ENCODE measurements at regions not wholly inside any gene's neighbourhood (a gene's known extent, or its start where the extent isn't known, plus 50 kb on each side); places are given as distances from the start of the nearest gene placed in this dataset.

GRCh38 chr3:82800248-82800647 is 1038.8 kb upstream of the GBE1 start (continued):
- TF ChIP-seq AFF1 (IDR thresholded peaks at IDR 0.05; ENCODE audit: low read depth in 1 of 2, partially characterized antibody in 2 of 2) (no peak), ARID4B (CRISPR knock-in tag; IDR thresholded peaks at IDR 0.05) (no peak), STAT5B (CRISPR knock-in tag; IDR thresholded peaks at IDR 0.05) (no peak), KDM4B (IDR thresholded peaks at IDR 0.05; ENCODE audit: borderline replicate concordance in 2 of 2, low read depth in 1 of 2) (no peak), TSHZ1 (CRISPR knock-in tag; IDR thresholded peaks at IDR 0.05) (no peak), ZNF124 (CRISPR knock-in tag; IDR thresholded peaks at IDR 0.05) (no peak), PATZ1 (CRISPR knock-in tag; IDR thresholded peaks at IDR 0.05; ENCODE audit: borderline replicate concordance) (no peak), HSF4 (CRISPR knock-in tag; IDR thresholded peaks at IDR 0.05; ENCODE audit: borderline replicate concordance) (no peak), U2AF1 (optimal IDR thresholded peaks at IDR 0.05; ENCODE audit: low read depth, low read length) (no peak), SMAD3 (CRISPR knock-in tag; conservative IDR thresholded peaks at IDR 0.05) (no peak), ZNF263 (CRISPR knock-in tag; IDR thresholded peaks at IDR 0.05; ENCODE audit: borderline replicate concordance) (no peak), ZNF12 (CRISPR knock-in tag; IDR thresholded peaks at IDR 0.05) (no peak), U2AF2 (optimal IDR thresholded peaks at IDR 0.05; ENCODE audit: low read depth, low read length) (no peak), DDX20 (tag; IDR thresholded peaks at IDR 0.05; ENCODE audit: low read depth) (no peak)
